Activated CD8-positive, alpha-beta T cell treated with anti-CD3 and anti-CD28 coated beads for 36 hours (primary cell): ENCODE measurements at regions not wholly inside any gene's neighbourhood (a gene's known extent, or its start where the extent isn't known, plus 50 kb on each side); places are given as distances from the start of the nearest gene placed in this dataset.

ENCODE experiments used
- ATAC-seq: fragments of 200-7000 bp; cut with Tn5 transposase; one replicate; pipeline ENCODE4 v1.10.0; 2021; ENCODE audit warnings: mild to moderate bottlenecking, moderate library complexity
- CTCF ChIA-PET: fragments of 350-600 bp; sonication (Branson Sonifier 250); formaldehyde crosslinking; loops from one replicate; lab custom pipeline; 2021; ENCODE audit warnings: antibody characterized with exemption; lab: Charles Lee
- POLR2A ChIA-PET: fragments of 350-600 bp; sonication (Branson Sonifier 250); formaldehyde crosslinking; loops from one replicate; lab custom pipeline; 2021; ENCODE audit warnings: antibody characterized with exemption; lab: Charles Lee
- DNase-seq: peaks from one replicate; pipeline ENCODE4 v3.0.0-alpha.2; 2020
- H3K27ac Mint-ChIP-seq: one replicate; pipeline ENCODE4 v1.8.0; 2021; ENCODE audit warnings: mild to moderate bottlenecking, mixed read lengths
- H3K27me3 Mint-ChIP-seq: one replicate; pipeline ENCODE4 v1.8.0; 2021; ENCODE audit warnings: mixed read lengths
- H3K36me3 Mint-ChIP-seq: one replicate; pipeline ENCODE4 v1.8.0; 2021; ENCODE audit warnings: low read depth, mixed read lengths
- H3K4me1 Mint-ChIP-seq: one replicate; pipeline ENCODE4 v1.8.0; 2021; ENCODE audit warnings: low read depth, mixed read lengths
- H3K4me3 Mint-ChIP-seq: one replicate; pipeline ENCODE4 v1.8.0; 2021; ENCODE audit warnings: mild to moderate bottlenecking, moderate library complexity, mixed read lengths
- H3K9me3 Mint-ChIP-seq: one replicate; pipeline ENCODE4 v1.8.0; 2021; ENCODE audit warnings: mixed read lengths
- intact Hi-C: fragments of 100-400 bp; cut with micrococcal nuclease; formaldehyde crosslinking; loops from one replicate; pipeline ENCODE4 v1.10.0; 2022
- TF ChIP-seq, protein P1 (sequence below): fragments of 200-600 bp; IDR thresholded peaks from one replicate; pipeline ENCODE4 v1.8.0; 2022; ENCODE audit warnings: antibody characterized with exemption, mild to moderate bottlenecking

DNA sequence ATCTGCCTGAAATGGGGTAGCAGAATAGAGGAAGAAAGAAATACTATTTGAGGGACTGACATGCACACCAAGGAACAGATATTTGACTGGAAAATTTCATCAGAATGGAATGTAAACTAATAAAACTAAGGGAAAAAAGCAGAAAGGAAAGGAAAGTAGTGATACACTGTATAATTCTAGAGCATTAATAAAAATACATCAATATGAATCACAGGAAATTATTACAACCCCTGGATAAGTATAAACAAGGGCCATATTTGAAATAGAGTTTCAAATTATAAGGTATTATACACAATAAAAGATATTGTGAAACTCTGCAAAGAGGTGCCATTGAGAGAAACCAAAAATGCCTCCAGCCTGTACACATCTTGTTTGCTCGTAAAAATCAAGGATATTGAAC lies 149.6 kb downstream of the ICOS start:
- peaks cover 9% of the 10 kb centered on the region for H3K27me3 Mint-ChIP-seq

DNA sequence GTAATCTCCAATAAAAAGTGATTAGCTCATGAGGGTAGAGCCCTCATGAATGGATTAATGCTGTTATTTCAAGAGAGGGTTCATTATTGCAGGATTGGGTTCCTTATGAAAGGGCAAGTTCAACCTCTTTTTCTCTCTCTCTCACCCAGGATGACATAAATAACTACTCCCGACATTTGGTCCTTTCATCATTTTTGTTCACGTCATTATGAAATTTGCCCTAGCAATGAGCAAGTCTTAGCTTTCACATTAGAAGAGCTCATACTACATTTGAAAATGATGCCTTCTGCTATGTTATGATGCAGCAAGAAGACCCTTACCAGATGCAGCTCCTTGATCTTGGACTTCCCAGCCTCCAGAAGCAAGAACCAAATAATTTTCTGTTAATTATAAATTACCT lies 152.5 kb downstream of the ICOS start:
- Mint-ChIP-seq H3K4me1 (no peaks in the 10 kb centered on the region), H3K9me3 (peaks cover 8% of the 10 kb centered on the region), H3K27ac (no peak overlapping the region), H3K27me3 (peaks cover 5% of the 10 kb centered on the region), H3K36me3 (no peaks in the 10 kb centered on the region), H3K4me3 (no peak overlapping the region)
- no peak for DNase-seq
- POLR2A ChIA-PET: interaction anchor here (0.9 kb wide), 1 partner anchor 35 kb away, joined by 3 read pairs; no protein-coding TSS in a partner anchor
- no peak for ATAC-seq
- CTCF ChIA-PET: interaction anchor here (0.9 to 1.3 kb wide), 2 partner anchors 19 to 89 kb away, joined by 3 read pairs; no protein-coding TSS in a partner anchor
- intact Hi-C loops: no loop called here
- TF ChIP-seq, protein P1, sequence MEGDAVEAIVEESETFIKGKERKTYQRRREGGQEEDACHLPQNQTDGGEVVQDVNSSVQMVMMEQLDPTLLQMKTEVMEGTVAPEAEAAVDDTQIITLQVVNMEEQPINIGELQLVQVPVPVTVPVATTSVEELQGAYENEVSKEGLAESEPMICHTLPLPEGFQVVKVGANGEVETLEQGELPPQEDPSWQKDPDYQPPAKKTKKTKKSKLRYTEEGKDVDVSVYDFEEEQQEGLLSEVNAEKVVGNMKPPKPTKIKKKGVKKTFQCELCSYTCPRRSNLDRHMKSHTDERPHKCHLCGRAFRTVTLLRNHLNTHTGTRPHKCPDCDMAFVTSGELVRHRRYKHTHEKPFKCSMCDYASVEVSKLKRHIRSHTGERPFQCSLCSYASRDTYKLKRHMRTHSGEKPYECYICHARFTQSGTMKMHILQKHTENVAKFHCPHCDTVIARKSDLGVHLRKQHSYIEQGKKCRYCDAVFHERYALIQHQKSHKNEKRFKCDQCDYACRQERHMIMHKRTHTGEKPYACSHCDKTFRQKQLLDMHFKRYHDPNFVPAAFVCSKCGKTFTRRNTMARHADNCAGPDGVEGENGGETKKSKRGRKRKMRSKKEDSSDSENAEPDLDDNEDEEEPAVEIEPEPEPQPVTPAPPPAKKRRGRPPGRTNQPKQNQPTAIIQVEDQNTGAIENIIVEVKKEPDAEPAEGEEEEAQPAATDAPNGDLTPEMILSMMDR: no peak

More for the DNA sequence above, 149.6 kb downstream of the ICOS start:
- ATAC-seq: no peak
- Mint-ChIP-seq H3K36me3 (no peaks in the 10 kb centered on the region), H3K4me3 (no peak overlapping the region), H3K9me3 (no peaks in the 10 kb centered on the region), H3K27ac (no peak overlapping the region), H3K4me1 (no peaks in the 10 kb centered on the region)
- intact Hi-C loops: no loop called here
- no peak for DNase-seq
- CTCF ChIA-PET: interaction anchor here (1.0 to 1.1 kb wide), 3 partner anchors 13 to 92 kb away, joined by 3 to 5 read pairs (median 3); no protein-coding TSS in a partner anchor
- POLR2A ChIA-PET: no interaction called here
- TF ChIP-seq, protein P1: no peak

DNA sequence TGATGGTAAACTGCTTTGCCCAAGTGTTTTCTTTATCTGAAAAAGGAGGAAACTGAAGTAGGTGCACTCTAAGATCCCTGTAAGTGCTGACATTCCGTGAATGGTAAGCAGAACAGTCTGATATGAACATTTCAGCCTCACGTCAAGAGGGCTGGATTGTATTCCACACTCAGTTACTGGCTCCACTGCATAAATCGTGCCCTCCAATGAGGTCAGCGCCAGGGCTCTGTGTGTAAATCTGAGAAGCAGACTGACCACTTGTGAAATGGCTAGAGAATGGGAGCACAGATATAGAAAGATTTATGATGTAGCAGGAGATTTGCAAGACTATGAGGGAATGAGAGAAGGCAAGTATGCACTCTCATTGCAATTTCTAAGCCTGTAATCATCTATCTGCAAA lies 153.0 kb downstream of the ICOS start:
- Mint-ChIP-seq H3K36me3 (no peaks in the 10 kb centered on the region), H3K27ac (no peak overlapping the region), H3K4me1 (no peaks in the 10 kb centered on the region), H3K27me3 (peaks cover 5% of the 10 kb centered on the region), H3K4me3 (no peak overlapping the region), H3K9me3 (peaks cover 9% of the 10 kb centered on the region)
- intact Hi-C loops: no loop called here
- DNase-seq (no peak), ATAC-seq (no peak)
- POLR2A ChIA-PET: interaction anchor here (0.9 kb wide), 1 partner anchor 34 kb away, joined by 3 read pairs; no protein-coding TSS in a partner anchor
- CTCF ChIA-PET: interaction anchor here (0.9 to 1.3 kb wide), 2 partner anchors 18 to 88 kb away, joined by 3 read pairs; no protein-coding TSS in a partner anchor
- TF ChIP-seq, protein P1: no peak

DNA sequence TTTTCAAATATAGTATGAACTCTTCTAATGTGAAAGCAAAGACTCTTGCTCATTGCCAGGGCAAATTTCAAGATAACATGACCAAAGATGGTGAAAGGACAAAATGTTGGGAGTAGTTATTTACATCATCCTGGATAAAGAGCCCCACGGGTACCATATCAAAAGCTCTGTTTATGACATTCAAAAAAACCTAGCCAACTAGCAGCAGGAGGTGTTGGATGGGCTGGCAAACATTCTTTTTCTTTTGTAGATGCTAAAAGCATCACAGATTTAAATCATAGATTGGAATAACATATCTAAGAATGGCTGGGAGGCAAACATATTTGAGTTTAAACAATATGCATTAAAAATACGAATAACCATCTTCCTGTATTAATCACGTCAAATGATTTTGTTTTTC lies 153.5 kb downstream of the ICOS start:
- intact Hi-C loops: no loop called here
- Mint-ChIP-seq H3K9me3 (peaks cover 9% of the 10 kb centered on the region), H3K27ac (no peak overlapping the region), H3K36me3 (no peaks in the 10 kb centered on the region), H3K27me3 (peaks cover 2% of the 10 kb centered on the region), H3K4me1 (no peaks in the 10 kb centered on the region), H3K4me3 (no peak overlapping the region)
- TF ChIP-seq, protein P1: no peak
- CTCF ChIA-PET: no interaction called here
- no peak for DNase-seq
- no peak for ATAC-seq
- POLR2A ChIA-PET: no interaction called here

DNA sequence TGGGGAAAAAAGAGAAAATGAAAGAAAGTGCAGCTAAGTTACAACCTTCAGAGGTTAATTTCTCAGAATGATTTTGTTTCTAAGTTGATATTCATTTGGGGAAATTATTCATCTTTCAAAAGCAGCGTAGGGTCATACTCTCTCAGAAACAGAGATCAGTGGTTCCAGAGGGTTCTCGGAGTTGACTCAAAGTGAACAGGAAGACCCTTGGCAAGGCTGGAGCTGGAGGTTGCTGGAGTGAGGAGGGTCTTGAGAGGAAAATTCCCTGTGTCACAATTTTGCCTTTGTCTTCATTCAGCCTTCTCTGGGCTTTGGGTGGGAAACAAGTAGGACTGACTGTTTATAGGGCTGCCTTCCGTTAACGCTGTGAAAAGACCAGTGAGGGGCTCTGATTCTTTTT lies 168.2 kb downstream of the ICOS start:
- ChIA-PET CTCF (interaction anchor here (2.9 to 10.1 kb wide), 2 partner anchors 32 to 74 kb away, joined by 21 to 82 read pairs; no protein-coding TSS in a partner anchor), POLR2A (no interaction called here)
- intact Hi-C loops: loop anchor here (5.0 kb wide), 2 partner anchors 83 to 173 kb away; no protein-coding TSS in a partner anchor
- no peaks in the 10 kb centered on the region for H3K9me3 Mint-ChIP-seq
- DNase-seq: peak; percentile 21
- peaks cover 57% of the 10 kb centered on the region for H3K4me1 Mint-ChIP-seq
- no peaks in the 10 kb centered on the region for H3K27me3 Mint-ChIP-seq
- peak overlapping the region; percentile 86 for H3K27ac Mint-ChIP-seq
- no peaks in the 10 kb centered on the region for H3K36me3 Mint-ChIP-seq
- H3K4me3 Mint-ChIP-seq: no peak overlapping the region
- TF ChIP-seq, protein P1: no peak
- ATAC-seq: peak; percentile 52
